Thyroid gland (tissue), 4 donors: ENCODE measurements at regions not wholly inside any gene's neighbourhood (a gene's known extent, or its start where the extent isn't known, plus 50 kb on each side); places are given as distances from the start of the nearest gene placed in this dataset.

Experiments used
- DNase-seq, 2 donors: peaks; one replicate each; pipeline ENCODE4 v3.0.0-alpha.2; 2019
- H3K27ac ChIP-seq, 3 donors: fragments of 200-600 bp; sonication (generic); 1 replicate in 2 of 3; 2 replicates in 1 of 3; pipeline ENCODE4 v1.5.1; 2016 to 2019; ENCODE audit warnings: mild to moderate bottlenecking in 1 of 3, moderate library complexity in 1 of 3
- H3K27me3 ChIP-seq: fragments of 200-600 bp; sonication (generic); one replicate; pipeline ENCODE4 v1.5.1; 2019
- H3K36me3 ChIP-seq, 2 donors: fragments of 200-600 bp; sonication (generic); one replicate each; pipeline ENCODE4 v1.5.1; 2016 to 2019
- H3K4me1 ChIP-seq, 2 donors: fragments of 200-600 bp; sonication (generic); one replicate each; pipeline ENCODE4 v1.5.1; 2017 to 2019
- H3K4me3 ChIP-seq, 3 donors: fragments of 200-600 bp; sonication (generic); replicated peaks in 1 of 3; 1 replicate in 2 of 3; 2 replicates in 1 of 3; pipeline ENCODE4 v1.5.1; 2016; ENCODE audit warnings: mild to moderate bottlenecking in 1 of 3
- H3K9me3 ChIP-seq: fragments of 200-600 bp; sonication (generic); one replicate; pipeline ENCODE4 v1.5.1; 2017
- CTCF ChIP-seq, 6 experiments: fragments of 200-600 bp in 3 of 6; fragments of 450-650 bp in 3 of 6; sonication (generic) in 3 of 6; IDR thresholded peaks; one replicate each; pipeline ENCODE4 v1.5.1; 2016 to 2019; ENCODE audit warnings: antibody characterized with exemption in 6 of 6, mild to moderate bottlenecking in 2 of 6, inconsistent platforms in 1 of 6, moderate library complexity in 1 of 6
- POLR2A ChIP-seq, 2 donors: fragments of 450-650 bp; IDR thresholded peaks; one replicate each; pipeline ENCODE4 v1.6.1; 2017; ENCODE audit warnings: antibody characterized with exemption in 2 of 2, mild to moderate bottlenecking in 2 of 2, moderate library complexity in 1 of 2
- WGBS, 2 donors: methylation state at CpG; one replicate each; pipeline ENCODE4 v1.1.5; 2017; 5-methylcytosine and 5-hydroxymethylcytosine counted together
- intact Hi-C: fragments of 100-400 bp; cut with DNase I; formaldehyde crosslinking; loops from one replicate; pipeline ENCODE4 v1.15.1; 2023

DNA sequence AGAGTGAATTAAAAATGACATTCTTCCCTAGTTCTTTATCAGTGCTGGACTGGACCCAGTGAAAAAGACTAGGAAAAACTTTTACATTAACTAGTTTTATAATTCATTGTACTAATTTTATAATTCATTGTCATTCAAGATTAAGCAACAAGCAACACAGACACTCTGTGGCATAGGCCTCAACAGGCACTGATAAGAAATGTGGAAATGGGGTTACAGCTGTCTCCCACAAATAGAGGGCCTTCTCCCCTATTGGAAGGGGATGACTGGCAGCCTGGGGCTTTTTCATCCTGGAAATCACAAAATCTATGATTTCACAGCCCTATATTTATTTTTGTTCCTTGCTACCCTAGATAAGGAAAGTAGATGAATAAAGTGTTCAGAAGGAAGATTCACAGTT, 370.6 kb downstream of the GBE1 start:
- Histone ChIP-seq H3K4me3 (no peak overlapping the region), H3K36me3 (no peaks in the 10 kb centered on the region), H3K27ac (no peak overlapping the region), H3K9me3 (no peaks in the 10 kb centered on the region), H3K27me3 (no peaks in the 10 kb centered on the region), H3K4me1 (no peaks in the 10 kb centered on the region)
- no peak for DNase-seq
- no peak for TF ChIP-seq POLR2A (IDR thresholded peaks at IDR 0.05)
- TF ChIP-seq CTCF (IDR thresholded peaks at IDR 0.05) = no peak
- intact Hi-C loops = no loop called here

DNA sequence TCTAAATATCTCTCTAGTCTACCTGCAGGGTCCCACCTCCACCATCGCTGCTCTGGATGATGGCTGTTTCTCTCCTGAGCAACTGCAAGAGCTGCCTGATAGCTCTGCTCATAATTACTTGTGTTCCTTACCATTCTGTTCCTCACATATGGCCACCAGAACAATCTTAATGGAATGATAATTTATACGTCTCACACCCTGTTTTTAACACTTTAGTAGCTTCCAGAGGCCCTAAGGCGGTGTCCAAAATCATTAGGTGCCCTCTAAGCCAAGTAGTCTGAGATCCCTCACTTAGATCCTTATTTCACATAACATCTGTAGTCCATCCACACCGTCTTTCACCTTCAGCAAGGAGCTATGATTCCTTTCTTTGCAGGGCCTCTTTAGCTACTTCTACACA, 373.3 kb downstream of the GBE1 start:
- no peak for DNase-seq
- no peaks in the 10 kb centered on the region for H3K9me3 ChIP-seq
- H3K27me3 ChIP-seq = no peaks in the 10 kb centered on the region
- no peak for TF ChIP-seq CTCF (IDR thresholded peaks at IDR 0.05)
- no peak for TF ChIP-seq POLR2A (IDR thresholded peaks at IDR 0.05)
- intact Hi-C loops = no loop called here
- H3K4me3 ChIP-seq = no peak overlapping the region
- no peaks in the 10 kb centered on the region for H3K36me3 ChIP-seq
- no peaks in the 10 kb centered on the region for H3K4me1 ChIP-seq
- no peak overlapping the region for H3K27ac ChIP-seq
- 90 to 92% methylated on average over 4 of the region's 4 CpGs for WGBS, 2 donors

GRCh38 chr3:81382470-81382869, 379.0 kb downstream of the GBE1 start:
- WGBS, 2 donors = 91 to 100% methylated on average over 1 of the region's 1 CpG
- Histone ChIP-seq H3K27ac (no peak overlapping the region), H3K9me3 (no peaks in the 10 kb centered on the region), H3K4me1 (no peaks in the 10 kb centered on the region), H3K27me3 (no peaks in the 10 kb centered on the region), H3K36me3 (no peaks in the 10 kb centered on the region), H3K4me3 (no peak overlapping the region)
- TF ChIP-seq POLR2A (IDR thresholded peaks at IDR 0.05) (no peak), CTCF (IDR thresholded peaks at IDR 0.05) (no peak)
- DNase-seq = no peak
- intact Hi-C loops = no loop called here

GRCh38 chr3:81380234-81380633, 381.2 kb downstream of the GBE1 start:
- H3K4me3 ChIP-seq = no peak overlapping the region
- no peaks in the 10 kb centered on the region for H3K36me3 ChIP-seq
- H3K27ac ChIP-seq = no peak overlapping the region
- no peak for TF ChIP-seq POLR2A (IDR thresholded peaks at IDR 0.05)
- no peak for TF ChIP-seq CTCF (IDR thresholded peaks at IDR 0.05)
- intact Hi-C loops = no loop called here
- H3K27me3 ChIP-seq = no peaks in the 10 kb centered on the region
- no peak for DNase-seq
- no peaks in the 10 kb centered on the region for H3K4me1 ChIP-seq
- no peaks in the 10 kb centered on the region for H3K9me3 ChIP-seq
- WGBS, 2 donors = 75 to 95% methylated on average over 4 of the region's 4 CpGs

DNA sequence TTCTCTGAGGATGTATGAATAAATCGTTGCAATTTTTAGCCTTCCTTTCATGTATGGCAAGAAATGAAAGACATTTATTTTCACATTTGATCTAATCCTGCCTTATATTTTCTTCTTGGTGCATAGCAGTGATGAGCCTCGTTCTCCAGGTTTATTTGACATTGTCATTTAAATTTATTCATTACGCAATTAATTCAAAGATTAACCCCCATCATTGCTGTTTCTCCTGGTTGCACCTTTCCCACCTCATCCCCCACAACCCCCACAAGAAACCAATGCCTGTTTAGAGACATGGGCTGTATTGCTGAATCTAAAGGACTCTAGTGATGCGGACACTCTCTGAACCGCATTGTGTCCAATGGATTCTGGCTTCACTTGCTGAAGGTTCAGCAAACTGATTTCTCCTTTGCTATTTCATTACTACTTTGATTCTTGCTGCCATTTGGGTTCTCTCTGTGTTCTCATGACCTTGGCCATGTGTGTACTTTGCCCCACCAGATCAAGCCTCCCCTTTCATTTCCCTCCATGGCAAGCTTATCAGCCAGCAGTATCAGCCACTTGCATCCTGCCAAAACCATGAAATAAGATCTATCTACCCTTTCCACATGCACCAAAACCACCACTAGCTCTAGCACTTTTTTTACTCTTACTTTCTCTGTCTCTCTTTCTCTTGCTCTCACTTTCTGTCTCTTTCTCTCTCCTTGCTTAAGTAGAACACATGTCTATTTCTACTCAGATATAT, 382.7 kb downstream of the GBE1 start:
- no peak for DNase-seq
- Histone ChIP-seq H3K27ac (no peak overlapping the region), H3K27me3 (no peaks in the 10 kb centered on the region), H3K36me3 (no peaks in the 10 kb centered on the region), H3K9me3 (no peaks in the 10 kb centered on the region), H3K4me1 (no peaks in the 10 kb centered on the region), H3K4me3 (no peak overlapping the region)
- 78 to 82% methylated on average over 5 of the region's 5 CpGs for WGBS, 2 donors
- no peak for TF ChIP-seq CTCF (IDR thresholded peaks at IDR 0.05)
- TF ChIP-seq POLR2A (IDR thresholded peaks at IDR 0.05) = no peak
- intact Hi-C loops = no loop called here
